ENCODE measurements at regions not wholly inside any gene's neighbourhood (a gene's known extent, or its start where the extent isn't known, plus 50 kb on each side); places are given as distances from the start of the nearest gene placed in this dataset.

DNA sequence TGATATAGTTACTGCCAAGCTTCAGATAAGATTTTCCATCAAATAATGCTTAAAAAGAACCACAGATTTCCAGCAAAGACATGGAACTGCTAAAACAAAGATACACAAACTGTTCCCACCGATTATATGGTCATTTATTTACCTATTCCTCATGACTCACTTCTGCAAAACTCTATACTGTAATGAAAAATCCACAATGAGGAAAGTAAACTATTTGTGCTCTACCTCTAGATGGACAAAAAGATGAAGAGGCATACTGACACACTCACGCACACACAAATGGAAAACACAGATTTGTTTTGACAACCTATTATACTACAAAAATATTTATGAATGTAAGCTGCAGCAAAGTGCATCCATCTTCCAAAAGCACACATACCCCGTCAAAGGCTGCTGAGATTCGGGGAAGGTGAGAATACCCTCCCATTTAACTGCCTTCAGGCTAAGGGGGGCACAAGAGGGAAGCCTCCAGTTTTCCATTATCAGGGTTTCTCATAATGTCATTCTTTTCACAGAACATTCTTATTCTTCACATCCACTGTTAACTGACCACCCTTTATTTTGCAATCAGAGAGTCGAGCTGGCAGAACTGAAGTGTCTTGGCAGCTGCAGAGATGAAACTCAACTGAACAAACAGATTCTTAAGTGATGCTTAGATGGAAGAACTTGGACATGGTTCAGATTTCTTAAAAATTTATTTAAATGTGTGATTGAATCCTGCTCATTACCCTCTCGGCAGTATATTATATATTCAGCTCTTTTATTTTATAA is 115.9 kb upstream of the TANK start:
- ATAC-seq (no peak), DNase-seq (no peak)
- 87% methylated on average over 5 of the region's 6 CpGs for WGBS (ENCODE audit: insufficient coverage)
- H3K27ac Mint-ChIP-seq: no peak overlapping the region
- intact Hi-C loops (cut with micrococcal nuclease): no loop called here
- H3K27ac ChIP-seq (ENCODE audit: low read length): no peak overlapping the region
- peaks cover 6% of the 10 kb centered on the region for H3K27me3 ChIP-seq (ENCODE audit: control insufficient read depth, insufficient read depth, low read length)
- no peak overlapping the region for H3K4me3 Mint-ChIP-seq
- H3K4me1 Mint-ChIP-seq: no peaks in the 10 kb centered on the region
- H3K9me3 ChIP-seq (ENCODE audit: control insufficient read depth, insufficient read depth, low read length): no peaks in the 10 kb centered on the region
- no peak overlapping the region for H3K4me3 ChIP-seq (ENCODE audit: low read length)
- no peaks in the 10 kb centered on the region for H3K4me1 ChIP-seq (ENCODE audit: control insufficient read depth, insufficient read depth, low read length)
- H3K36me3 Mint-ChIP-seq: no peaks in the 10 kb centered on the region
- H3K36me3 ChIP-seq (ENCODE audit: control insufficient read depth, insufficient read depth, low read length): no peaks in the 10 kb centered on the region
- TF ChIP-seq CTCF (IDR thresholded peaks at IDR 0.05): no peak
- H3K9me3 Mint-ChIP-seq: no peaks in the 10 kb centered on the region
- peaks cover 23 to 44% of the 10 kb centered on the region in 2 donors for H3K27me3 Mint-ChIP-seq (ENCODE audit: low read depth in 2 of 2)

DNA sequence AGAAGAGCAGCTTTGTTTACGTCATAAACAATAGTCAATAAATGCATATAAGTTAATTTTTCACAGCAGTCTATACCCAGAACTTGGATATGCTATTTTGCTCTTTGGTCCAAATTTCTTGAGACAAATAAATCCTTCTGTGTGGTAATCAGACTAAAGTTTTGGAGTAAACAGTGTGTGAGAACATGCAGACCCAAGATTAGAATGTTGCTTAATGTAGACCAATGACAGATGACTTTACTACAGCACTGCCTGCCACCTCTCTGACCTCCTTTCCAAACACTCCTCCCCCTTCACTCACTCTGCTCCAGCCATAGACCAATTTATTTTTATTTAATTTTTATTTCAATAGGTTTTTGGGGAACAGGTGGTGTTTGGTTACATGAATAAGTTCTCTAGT is 115.3 kb upstream of the TANK start:
- Histone ChIP-seq H3K4me1 (ENCODE audit: control insufficient read depth, insufficient read depth, low read length) (no peaks in the 10 kb centered on the region), H3K27ac (ENCODE audit: low read length) (no peak overlapping the region), H3K36me3 (ENCODE audit: control insufficient read depth, insufficient read depth, low read length) (no peaks in the 10 kb centered on the region), H3K27me3 (ENCODE audit: control insufficient read depth, insufficient read depth, low read length) (peaks cover 6% of the 10 kb centered on the region), H3K9me3 (ENCODE audit: control insufficient read depth, insufficient read depth, low read length) (no peaks in the 10 kb centered on the region), H3K4me3 (ENCODE audit: low read length) (no peak overlapping the region)
- no CpG with 5 or more reads among the region's 1 CpG for WGBS (ENCODE audit: insufficient coverage)
- Mint-ChIP-seq H3K27ac (no peak overlapping the region), H3K4me1 (no peaks in the 10 kb centered on the region), H3K27me3 (ENCODE audit: low read depth in 2 of 2) (peaks cover 26 to 50% of the 10 kb centered on the region in 2 donors), H3K4me3 (no peak overlapping the region), H3K36me3 (no peaks in the 10 kb centered on the region), H3K9me3 (no peaks in the 10 kb centered on the region)
- TF ChIP-seq CTCF (IDR thresholded peaks at IDR 0.05): no peak
- DNase-seq (no peak), ATAC-seq (no peak)
- intact Hi-C loops (cut with micrococcal nuclease): no loop called here

- no peak for TF ChIP-seq CTCF (IDR thresholded peaks at IDR 0.05)
- Histone ChIP-seq H3K27me3 (ENCODE audit: control insufficient read depth, insufficient read depth, low read length) (peaks cover 6% of the 10 kb centered on the region), H3K4me1 (ENCODE audit: control insufficient read depth, insufficient read depth, low read length) (no peaks in the 10 kb centered on the region), H3K27ac (ENCODE audit: low read length) (no peak overlapping the region), H3K36me3 (ENCODE audit: control insufficient read depth, insufficient read depth, low read length) (no peaks in the 10 kb centered on the region), H3K9me3 (ENCODE audit: control insufficient read depth, insufficient read depth, low read length) (no peaks in the 10 kb centered on the region), H3K4me3 (ENCODE audit: low read length) (no peak overlapping the region)
- WGBS (ENCODE audit: insufficient coverage): no CpG with 5 or more reads among the region's 1 CpG
- ATAC-seq (no peak), DNase-seq (no peak)
- Mint-ChIP-seq H3K4me3 (no peak overlapping the region), H3K9me3 (no peaks in the 10 kb centered on the region), H3K27ac (no peak overlapping the region), H3K4me1 (no peaks in the 10 kb centered on the region), H3K36me3 (no peaks in the 10 kb centered on the region), H3K27me3 (ENCODE audit: low read depth in 2 of 2) (peaks cover 32 to 52% of the 10 kb centered on the region in 2 donors)
- intact Hi-C loops (cut with micrococcal nuclease): no loop called here
Observed at GRCh38 chr2:161045726-161046125, 114.5 kb upstream of the TANK start.

DNA sequence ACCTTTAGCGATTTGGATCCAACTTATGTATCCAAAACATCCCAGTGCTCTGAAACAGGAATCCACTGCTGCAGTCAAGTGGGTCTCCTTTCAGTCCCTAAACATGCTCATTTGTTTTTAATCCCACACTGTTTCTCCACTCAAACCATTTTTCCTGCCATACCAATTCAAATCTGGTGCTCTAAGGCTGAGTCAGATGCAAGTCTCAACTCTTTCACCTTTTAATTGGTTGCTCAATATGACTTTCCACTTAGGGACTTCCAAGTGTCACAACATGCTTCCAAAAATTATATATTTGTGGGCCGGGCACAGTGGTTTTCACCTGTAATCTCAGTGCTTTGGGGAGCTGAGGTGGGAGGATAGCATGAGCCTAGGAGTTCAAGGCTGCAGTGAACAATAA is 113.4 kb upstream of the TANK start:
- Mint-ChIP-seq H3K27me3 (ENCODE audit: low read depth in 2 of 2) (peaks cover 33 to 52% of the 10 kb centered on the region in 2 donors), H3K9me3 (no peaks in the 10 kb centered on the region), H3K27ac (no peak overlapping the region), H3K36me3 (no peaks in the 10 kb centered on the region), H3K4me3 (no peak overlapping the region), H3K4me1 (no peaks in the 10 kb centered on the region)
- Histone ChIP-seq H3K9me3 (ENCODE audit: control insufficient read depth, insufficient read depth, low read length) (no peaks in the 10 kb centered on the region), H3K4me3 (ENCODE audit: low read length) (no peak overlapping the region), H3K36me3 (ENCODE audit: control insufficient read depth, insufficient read depth, low read length) (no peaks in the 10 kb centered on the region), H3K27me3 (ENCODE audit: control insufficient read depth, insufficient read depth, low read length) (peaks cover 8% of the 10 kb centered on the region), H3K27ac (ENCODE audit: low read length) (no peak overlapping the region), H3K4me1 (ENCODE audit: control insufficient read depth, insufficient read depth, low read length) (no peaks in the 10 kb centered on the region)
- intact Hi-C loops (cut with micrococcal nuclease): no loop called here
- ATAC-seq (no peak), DNase-seq (no peak)
- no peak for TF ChIP-seq CTCF (IDR thresholded peaks at IDR 0.05)
- 88% methylated on average over 2 of the region's 2 CpGs for WGBS (ENCODE audit: insufficient coverage)

Data from natural killer cell (primary cell).